B cell (primary cell): ENCODE measurements at regions not wholly inside any gene's neighbourhood (a gene's known extent, or its start where the extent isn't known, plus 50 kb on each side); places are given as distances from the start of the nearest gene placed in this dataset.

Experiments
- ATAC-seq: fragments of 200-7000 bp; cut with Tn5 transposase; one replicate; pipeline ENCODE4 v1.10.0; 2021; ENCODE audit warnings: low read depth, mild to moderate bottlenecking, moderate number of reproducible peaks, moderate library complexity
- CTCF ChIA-PET: fragments of 350-600 bp; sonication (Branson Sonifier 250); formaldehyde crosslinking; loops from one replicate; lab custom pipeline; 2021; ENCODE audit warnings: antibody characterized with exemption, inconsistent platforms; lab: Charles Lee
- POLR2A ChIA-PET: fragments of 350-600 bp; sonication (Branson Sonifier 250); formaldehyde crosslinking; loops from one replicate; lab custom pipeline; 2021; ENCODE audit warnings: antibody characterized with exemption; lab: Charles Lee
- DNase-seq: peaks from one replicate; pipeline ENCODE4 v3.0.0; 2013
- H2AFZ ChIP-seq: 2 replicates; pipeline ENCODE4 v1.6.1; 2012; ENCODE audit warnings: mild to moderate bottlenecking, low read depth, low read length; ENCODE audit not compliant: insufficient read depth, poor library complexity, severe bottlenecking
- H3K27ac ChIP-seq, 2 donors: 1 replicate in 1 of 2; 2 replicates in 1 of 2; pipeline ENCODE4 v1.5.1; 2012 to 2013; ENCODE audit warnings: low read length in 2 of 2, mild to moderate bottlenecking in 2 of 2, moderate library complexity in 1 of 2
- H3K27me3 ChIP-seq, 4 experiments: fragments of 200-600 bp in 1 of 4; sonication (generic) in 1 of 4; replicated peaks in 1 of 4; 1 replicate in 2 of 4; 2 replicates in 2 of 4; pipeline versions ENCODE4 v1.6.1 to v1.7.0; 2013 to 2016; ENCODE audit warnings: low read length in 3 of 4, mild to moderate bottlenecking in 2 of 4, mixed read lengths in 1 of 4, moderate library complexity in 1 of 4; ENCODE audit not compliant: insufficient read depth in 4 of 4, control insufficient read depth in 3 of 4; ENCODE audit errors: control extremely low read depth in 1 of 4
- H3K36me3 ChIP-seq, 2 experiments: replicated peaks in 1 of 2; 1 replicate in 1 of 2; 2 replicates in 1 of 2; pipeline versions ENCODE4 v1.6.1 to v1.7.1; 2013; ENCODE audit warnings: low read length in 1 of 2; ENCODE audit not compliant: insufficient read depth in 2 of 2, control insufficient read depth in 1 of 2; ENCODE audit errors: control extremely low read depth in 1 of 2, extremely low read depth in 1 of 2
- H3K4me1 ChIP-seq, 2 donors: fragments of 200-600 bp in 1 of 2; sonication (generic) in 1 of 2; 1 replicate in 1 of 2; 2 replicates in 1 of 2; pipeline versions ENCODE4 v1.5.1 to v1.6.1; 2013 to 2017; ENCODE audit warnings: low read length in 2 of 2; ENCODE audit not compliant: control insufficient read depth in 2 of 2, insufficient read depth in 2 of 2
- H3K4me2 ChIP-seq: replicated peaks from 2 replicates; pipeline ENCODE3; 2012; ENCODE audit warnings: mild to moderate bottlenecking, low read depth, low read length; ENCODE audit not compliant: poor library complexity, severe bottlenecking
- H3K4me3 ChIP-seq, 5 experiments: fragments of 200-600 bp in 1 of 5; sonication (generic) in 1 of 5; 1 replicate in 3 of 5; 2 replicates in 2 of 5; pipeline versions ENCODE4 v1.5.1 to v1.7.0; 2011 to 2016; ENCODE audit warnings: low read length in 4 of 5, mild to moderate bottlenecking in 4 of 5, low read depth in 2 of 5, control low read depth in 1 of 5, moderate library complexity in 1 of 5; ENCODE audit not compliant: insufficient read depth in 1 of 5; ENCODE audit errors: control extremely low read depth in 1 of 5, extremely low read depth in 1 of 5
- H3K79me2 ChIP-seq: fragments of 200-600 bp; sonication (generic); one replicate; pipeline ENCODE4 v1.6.0; 2016; ENCODE audit warnings: low read length; ENCODE audit not compliant: control insufficient read depth, insufficient read depth
- H3K9ac ChIP-seq: fragments of 200-600 bp; sonication (generic); 2 replicates; pipeline ENCODE4 v1.6.1; 2017; ENCODE audit warnings: mild to moderate bottlenecking, low read length, moderate library complexity
- H3K9me3 ChIP-seq, 3 donors: one replicate each; pipeline versions ENCODE4 v1.6.1 to v1.7.1; 2013; ENCODE audit warnings: low read length in 2 of 3; ENCODE audit not compliant: control insufficient read depth in 2 of 3, insufficient read depth in 1 of 3; ENCODE audit errors: control extremely low read depth in 1 of 3
- H4K20me1 ChIP-seq: 2 replicates; pipeline ENCODE4 v1.6.0; 2012; ENCODE audit warnings: mild to moderate bottlenecking, low read length; ENCODE audit not compliant: insufficient read depth, control insufficient read depth, poor library complexity, severe bottlenecking
- H3K27ac Mint-ChIP-seq: one replicate; pipeline ENCODE4 v1.8.0; 2021; ENCODE audit warnings: mixed read lengths
- H3K27me3 Mint-ChIP-seq: one replicate; pipeline ENCODE4 v1.8.0; 2021; ENCODE audit warnings: mixed read lengths
- H3K4me1 Mint-ChIP-seq: one replicate; pipeline ENCODE4 v1.8.0; 2021; ENCODE audit warnings: mixed read lengths
- H3K4me3 Mint-ChIP-seq: one replicate; pipeline ENCODE4 v1.8.0; 2021; ENCODE audit warnings: mixed read lengths
- H3K9me3 Mint-ChIP-seq: one replicate; pipeline ENCODE4 v1.8.0; 2022; ENCODE audit warnings: mixed read lengths; ENCODE audit not compliant: insufficient read depth
- CTCF ChIP-seq: fragments of 200-600 bp; IDR thresholded peaks from one replicate; pipeline ENCODE4 v1.8.0; 2022; ENCODE audit warnings: antibody characterized with exemption, mild to moderate bottlenecking
- EZH2 ChIP-seq: IDR thresholded peaks from 2 replicates; pipeline ENCODE4 v1.6.1; 2012; ENCODE audit warnings: borderline replicate concordance, low read depth, mild to moderate bottlenecking, moderate library complexity, low read length; ENCODE audit not compliant: insufficient read depth, poor library complexity, severe bottlenecking
- WGBS: methylation state at CpG from one replicate; pipeline ENCODE4 v1.1.5; 2013; ENCODE audit warnings: missing lambda C conversion rate; ENCODE audit not compliant: insufficient coverage; 5-methylcytosine and 5-hydroxymethylcytosine counted together
- intact Hi-C: fragments of 100-400 bp; cut with micrococcal nuclease; formaldehyde crosslinking; loops from one replicate; pipeline ENCODE4 v1.10.0; 2022

- Mint-ChIP-seq H3K4me3 (no peak overlapping the region), H3K9me3 (peaks cover 2% of the 10 kb centered on the region), H3K4me1 (no peaks in the 10 kb centered on the region), H3K27ac (no peak overlapping the region), H3K27me3 (no peaks in the 10 kb centered on the region)
- H3K9ac ChIP-seq = no peak overlapping the region
- DNase-seq (no peak), ATAC-seq (no peak)
- no peaks in the 10 kb centered on the region for H3K79me2 ChIP-seq
- peaks cover 0 to 9% (median 0%) of the 10 kb centered on the region in 3 donors for H3K9me3 ChIP-seq
- no peaks in the 10 kb centered on the region for H3K4me1 ChIP-seq
- H4K20me1 ChIP-seq = no peaks in the 10 kb centered on the region
- ChIA-PET CTCF (interaction anchor here (1.3 kb wide), 1 partner anchor 13 kb away, joined by 3 read pairs; no protein-coding TSS in a partner anchor), POLR2A (no interaction called here)
- WGBS = 20% methylated on average over 1 of the region's 2 CpGs
- no peaks in the 10 kb centered on the region for H3K27me3 ChIP-seq
- TF ChIP-seq EZH2 = no peak
- TF ChIP-seq CTCF = no peak
- no peak overlapping the region for H3K4me2 ChIP-seq
- intact Hi-C loops = no loop called here
- H3K4me3 ChIP-seq = no peak overlapping the region
- H3K36me3 ChIP-seq = no peaks in the 10 kb centered on the region
- H2AFZ ChIP-seq = no peak overlapping the region
- H3K27ac ChIP-seq = no peak overlapping the region
These were observed 272.5 kb upstream of the COBL start for GRCh38 chr7:51589111-51589510.

- intact Hi-C loops = no loop called here
- Histone ChIP-seq H3K79me2 (no peaks in the 10 kb centered on the region), H3K4me2 (no peak overlapping the region), H3K36me3 (no peaks in the 10 kb centered on the region), H3K27me3 (no peaks in the 10 kb centered on the region), H2AFZ (no peak overlapping the region), H3K27ac (no peak overlapping the region), H3K4me3 (no peak overlapping the region), H3K9me3 (peaks cover 0 to 6% (median 0%) of the 10 kb centered on the region in 3 donors), H3K4me1 (no peaks in the 10 kb centered on the region), H3K9ac (no peak overlapping the region), H4K20me1 (no peaks in the 10 kb centered on the region)
- WGBS = 62% methylated on average over 3 of the region's 3 CpGs
- no peaks in the 10 kb centered on the region for H3K27me3 Mint-ChIP-seq
- ChIA-PET CTCF (no interaction called here), POLR2A (no interaction called here)
- no peak overlapping the region for H3K27ac Mint-ChIP-seq
- H3K9me3 Mint-ChIP-seq = no peaks in the 10 kb centered on the region
- no peak for TF ChIP-seq EZH2
- no peak for TF ChIP-seq CTCF
- H3K4me3 Mint-ChIP-seq = no peak overlapping the region
- ATAC-seq = no peak
- DNase-seq = no peak
- no peaks in the 10 kb centered on the region for H3K4me1 Mint-ChIP-seq
These were observed 271.0 kb upstream of the COBL start for GRCh38 chr7:51587604-51588003.
